ENCODE measurements at regions not wholly inside any gene's neighbourhood (a gene's known extent, or its start where the extent isn't known, plus 50 kb on each side); places are given as distances from the start of the nearest gene placed in this dataset.

GRCh38 chr9:33721674-33722358 lies 73.5 kb upstream of the PRSS3 start (continued):
- TF ChIP-seq DNMT3B (CRISPR knock-in tag; conservative IDR thresholded peaks at IDR 0.05) (no peak), HES4 (CRISPR knock-in tag; IDR thresholded peaks at IDR 0.05; ENCODE audit: borderline replicate concordance) (0 out of 2 replicates have a peak, but pooled peaks have one; percentile 39), NCOA1 (CRISPR knock-in tag; IDR thresholded peaks at IDR 0.05) (no peak), HNRNPLL (IDR thresholded peaks at IDR 0.05; ENCODE audit: low read depth, low read length, poor library complexity, severe bottlenecking) (peak; percentile 69), GMEB2 (CRISPR knock-in tag; IDR thresholded peaks at IDR 0.05; ENCODE audit: low read depth) (no peak), FLYWCH1 (CRISPR knock-in tag; IDR thresholded peaks at IDR 0.05) (no peak), CBX5 (CRISPR knock-in tag; IDR thresholded peaks at IDR 0.05; ENCODE audit: borderline replicate concordance) (peak; percentile 91; the same call in 1 of the 2 replicates), IRF2 (CRISPR knock-in tag; IDR thresholded peaks at IDR 0.05) (peak; percentile 74; the same call in 1 of the 2 replicates), GPN1 (CRISPR knock-in tag; IDR thresholded peaks at IDR 0.05; ENCODE audit: borderline replicate concordance) (no peak), KDM6A (CRISPR knock-in tag; IDR thresholded peaks at IDR 0.05; ENCODE audit: low read depth) (no peak), PRDM10 (CRISPR knock-in tag; IDR thresholded peaks at IDR 0.05; ENCODE audit: low read depth) (no peak), PCBP2 (optimal IDR thresholded peaks at IDR 0.05; ENCODE audit: low read depth, low read length, poor library complexity, severe bottlenecking) (no peak), NFKBIZ (CRISPR knock-in tag; IDR thresholded peaks at IDR 0.05) (0 out of 2 replicates have a peak, but pooled peaks have one; percentile 66), ZNF564 (CRISPR knock-in tag; IDR thresholded peaks at IDR 0.05) (no peak), ZNF317 (CRISPR knock-in tag; IDR thresholded peaks at IDR 0.05) (peak; percentile 55; the same call in 1 of the 2 replicates), ZNF136 (CRISPR knock-in tag; IDR thresholded peaks at IDR 0.05; ENCODE audit: low read depth) (no peak), MYC (CRISPR knock-in tag; IDR thresholded peaks at IDR 0.05; ENCODE audit: borderline replicate concordance) (peak; percentile 87), ZNF614 (CRISPR knock-in tag; IDR thresholded peaks at IDR 0.05; ENCODE audit: borderline replicate concordance) (0 out of 2 replicates have a peak, but pooled peaks have one; percentile 44), RORA (CRISPR knock-in tag; IDR thresholded peaks at IDR 0.05) (no peak), GRHL1 (CRISPR knock-in tag; conservative IDR thresholded peaks at IDR 0.05) (no peak), ZNF674 (CRISPR knock-in tag; IDR thresholded peaks at IDR 0.05; ENCODE audit: low read depth) (no peak), ZNF557 (CRISPR knock-in tag; IDR thresholded peaks at IDR 0.05) (peak; percentile 70; the same call in 1 of the 2 replicates)

Data from HepG2 (cell line).